ENCODE measurements at regions not wholly inside any gene's neighbourhood (a gene's known extent, or its start where the extent isn't known, plus 50 kb on each side); places are given as distances from the start of the nearest gene placed in this dataset.

GRCh38 chr4:173747537-173748257 lies 217.7 kb upstream of the HAND2 start:
- no peaks in the 10 kb centered on the region for H3K27me3 ChIP-seq
- no peaks in the 10 kb centered on the region for H3K4me1 ChIP-seq
- intact Hi-C loops (cut with DNase I): no loop called here
- H3K9me3 ChIP-seq: no peaks in the 10 kb centered on the region
- ATAC-seq (no peak), DNase-seq (no peak)
- TF ChIP-seq CTCF (IDR thresholded peaks at IDR 0.05) (no peak), POLR2A (IDR thresholded peaks at IDR 0.05) (no peak)
- 43% methylated on average over 9 of the region's 9 CpGs for WGBS (ENCODE audit: insufficient coverage, low coverage, low lambda C conversion rate, missing lambda C conversion rate)
- H3K36me3 ChIP-seq: no peaks in the 10 kb centered on the region
- no peak overlapping the region for H3K27ac ChIP-seq
- no peak overlapping the region for H3K4me3 ChIP-seq

GRCh38 chr4:173746424-173746823 lies 216.4 kb upstream of the HAND2 start:
- ATAC-seq (no peak), DNase-seq (no peak)
- intact Hi-C loops (cut with DNase I): no loop called here
- H3K27ac ChIP-seq: no peak overlapping the region
- no peak overlapping the region for H3K4me3 ChIP-seq
- no peaks in the 10 kb centered on the region for H3K9me3 ChIP-seq
- no peak for TF ChIP-seq CTCF (IDR thresholded peaks at IDR 0.05)
- no peak for TF ChIP-seq POLR2A (IDR thresholded peaks at IDR 0.05)
- H3K36me3 ChIP-seq: no peaks in the 10 kb centered on the region
- no peaks in the 10 kb centered on the region for H3K4me1 ChIP-seq
- H3K27me3 ChIP-seq: no peaks in the 10 kb centered on the region
- 49% methylated on average over 7 of the region's 7 CpGs for WGBS (ENCODE audit: insufficient coverage, low coverage, low lambda C conversion rate, missing lambda C conversion rate)

- H3K27ac ChIP-seq: no peak overlapping the region
- H3K4me3 ChIP-seq: no peak overlapping the region
- intact Hi-C loops (cut with DNase I): no loop called here
- DNase-seq (no peak), ATAC-seq (no peak)
- no peaks in the 10 kb centered on the region for H3K9me3 ChIP-seq
- 49% methylated on average over 3 of the region's 3 CpGs for WGBS (ENCODE audit: insufficient coverage, low coverage, low lambda C conversion rate, missing lambda C conversion rate)
- H3K27me3 ChIP-seq: no peaks in the 10 kb centered on the region
- no peaks in the 10 kb centered on the region for H3K36me3 ChIP-seq
- TF ChIP-seq CTCF (IDR thresholded peaks at IDR 0.05) (no peak), POLR2A (IDR thresholded peaks at IDR 0.05) (no peak)
- H3K4me1 ChIP-seq: no peaks in the 10 kb centered on the region
These were observed 215.7 kb upstream of the HAND2 start for GRCh38 chr4:173745765-173746164.

- TF ChIP-seq POLR2A (IDR thresholded peaks at IDR 0.05): no peak
- TF ChIP-seq CTCF (IDR thresholded peaks at IDR 0.05): no peak
- ATAC-seq (no peak), DNase-seq (no peak)
- intact Hi-C loops (cut with DNase I): no loop called here
- Histone ChIP-seq H3K27ac (no peak overlapping the region), H3K36me3 (no peaks in the 10 kb centered on the region), H3K4me1 (no peaks in the 10 kb centered on the region), H3K9me3 (no peaks in the 10 kb centered on the region), H3K4me3 (no peak overlapping the region), H3K27me3 (no peaks in the 10 kb centered on the region)
- 62% methylated on average over 1 of the region's 1 CpG for whole genome bisulfite sequencing (ENCODE audit: insufficient coverage, low coverage, low lambda C conversion rate, missing lambda C conversion rate)
These were observed 206.8 kb upstream of the HAND2 start for GRCh38 chr4:173736840-173737239.

Measured in right lobe of liver (tissue), 6 donors.